ENCODE measurements at regions not wholly inside any gene's neighbourhood (a gene's known extent, or its start where the extent isn't known, plus 50 kb on each side); places are given as distances from the start of the nearest gene placed in this dataset.

GRCh38 chr5:171654881-171655280, 130.7 kb upstream of the SMIM23 start:
- peaks cover 6% of the 10 kb centered on the region; the same call in 1 of the 2 replicates for H3K9me3 ChIP-seq (ENCODE audit: insufficient read depth, low read length)
- peaks cover 10% of the 10 kb centered on the region; the same call in 1 of the 2 replicates for H3K27me3 ChIP-seq (ENCODE audit: low read depth, low read length)
- H3K79me2 ChIP-seq (ENCODE audit: low read length) = no peaks in the 10 kb centered on the region
- H3K36me3 ChIP-seq (replicated peaks; ENCODE audit: low read depth, low read length) = no peaks in the 10 kb centered on the region
- no peak overlapping the region for H3K27ac ChIP-seq (ENCODE audit: low read length)
- H3K4me2 ChIP-seq (ENCODE audit: low read length) = no peak overlapping the region
- H2AFZ ChIP-seq (ENCODE audit: low read depth, low read length) = no peak overlapping the region
- H4K20me1 ChIP-seq (ENCODE audit: insufficient read depth, low read length) = no peaks in the 10 kb centered on the region
- TF ChIP-seq CTCF (IDR thresholded peaks at IDR 0.05; ENCODE audit: low read depth, low read length) = no peak
- no peak for TF ChIP-seq EZH2phosphoT487 (IDR thresholded peaks at IDR 0.05; ENCODE audit: low read depth)
- no peak overlapping the region for H3K9ac ChIP-seq (ENCODE audit: low read length)
- no peaks in the 10 kb centered on the region for H3K4me1 ChIP-seq (ENCODE audit: low read length)
- H3K4me3 ChIP-seq (ENCODE audit: low read length) = no peak overlapping the region

GRCh38 chr5:171657473-171657872, 128.1 kb upstream of the SMIM23 start:
- no peak for TF ChIP-seq CTCF (IDR thresholded peaks at IDR 0.05; ENCODE audit: low read depth, low read length)
- no peak for TF ChIP-seq EZH2phosphoT487 (IDR thresholded peaks at IDR 0.05; ENCODE audit: low read depth)
- Histone ChIP-seq H3K9ac (ENCODE audit: low read length) (no peak overlapping the region), H4K20me1 (ENCODE audit: insufficient read depth, low read length) (no peaks in the 10 kb centered on the region), H2AFZ (ENCODE audit: low read depth, low read length) (no peak overlapping the region), H3K27me3 (ENCODE audit: low read depth, low read length) (peaks cover 10% of the 10 kb centered on the region; the same call in 1 of the 2 replicates), H3K9me3 (ENCODE audit: insufficient read depth, low read length) (peaks cover 6% of the 10 kb centered on the region; the same call in 1 of the 2 replicates), H3K36me3 (replicated peaks; ENCODE audit: low read depth, low read length) (no peaks in the 10 kb centered on the region), H3K4me2 (ENCODE audit: low read length) (no peak overlapping the region), H3K79me2 (ENCODE audit: low read length) (no peaks in the 10 kb centered on the region), H3K4me3 (ENCODE audit: low read length) (no peak overlapping the region), H3K27ac (ENCODE audit: low read length) (no peak overlapping the region), H3K4me1 (ENCODE audit: low read length) (no peaks in the 10 kb centered on the region)

GRCh38 chr5:171659896-171660295, 125.7 kb upstream of the SMIM23 start:
- no peak overlapping the region for H2AFZ ChIP-seq (ENCODE audit: low read depth, low read length)
- H3K27ac ChIP-seq (ENCODE audit: low read length) = no peak overlapping the region
- H3K36me3 ChIP-seq (replicated peaks; ENCODE audit: low read depth, low read length) = no peaks in the 10 kb centered on the region
- no peaks in the 10 kb centered on the region for H3K79me2 ChIP-seq (ENCODE audit: low read length)
- H3K9ac ChIP-seq (ENCODE audit: low read length) = no peak overlapping the region
- no peak overlapping the region for H3K4me2 ChIP-seq (ENCODE audit: low read length)
- peaks cover 12% of the 10 kb centered on the region; the same call in 1 of the 2 replicates for H3K27me3 ChIP-seq (ENCODE audit: low read depth, low read length)
- H3K4me1 ChIP-seq (ENCODE audit: low read length) = no peaks in the 10 kb centered on the region
- TF ChIP-seq CTCF (IDR thresholded peaks at IDR 0.05; ENCODE audit: low read depth, low read length) (no peak), EZH2phosphoT487 (IDR thresholded peaks at IDR 0.05; ENCODE audit: low read depth) (no peak)
- H3K9me3 ChIP-seq (ENCODE audit: insufficient read depth, low read length) = no peaks in the 10 kb centered on the region
- no peaks in the 10 kb centered on the region for H4K20me1 ChIP-seq (ENCODE audit: insufficient read depth, low read length)
- H3K4me3 ChIP-seq (ENCODE audit: low read length) = no peak overlapping the region

GRCh38 chr5:171660434-171660833, 125.2 kb upstream of the SMIM23 start:
- Histone ChIP-seq H3K9me3 (ENCODE audit: insufficient read depth, low read length) (no peaks in the 10 kb centered on the region), H4K20me1 (ENCODE audit: insufficient read depth, low read length) (no peaks in the 10 kb centered on the region), H3K4me3 (ENCODE audit: low read length) (no peak overlapping the region), H3K79me2 (ENCODE audit: low read length) (no peaks in the 10 kb centered on the region), H2AFZ (ENCODE audit: low read depth, low read length) (no peak overlapping the region), H3K9ac (ENCODE audit: low read length) (no peak overlapping the region), H3K36me3 (replicated peaks; ENCODE audit: low read depth, low read length) (no peaks in the 10 kb centered on the region), H3K4me2 (ENCODE audit: low read length) (no peak overlapping the region), H3K27me3 (ENCODE audit: low read depth, low read length) (peaks cover 15% of the 10 kb centered on the region; the same call in 1 of the 2 replicates), H3K4me1 (ENCODE audit: low read length) (no peaks in the 10 kb centered on the region), H3K27ac (ENCODE audit: low read length) (no peak overlapping the region)
- TF ChIP-seq CTCF (IDR thresholded peaks at IDR 0.05; ENCODE audit: low read depth, low read length) (no peak), EZH2phosphoT487 (IDR thresholded peaks at IDR 0.05; ENCODE audit: low read depth) (no peak)
